Liver (tissue), 8 donors: ENCODE measurements at regions not wholly inside any gene's neighbourhood (a gene's known extent, or its start where the extent isn't known, plus 50 kb on each side); places are given as distances from the start of the nearest gene placed in this dataset.

ENCODE experiments used
- DNase-seq: peaks from one replicate; pipeline ENCODE4 v3.0.0-alpha.2; 2017; ENCODE audit warnings: low spot score
- H3K27ac ChIP-seq, 2 donors: one replicate each; pipeline ENCODE4 v1.7.0; 2013; ENCODE audit warnings: inconsistent platforms in 2 of 2, low read length in 2 of 2, control low read depth in 1 of 2, low read depth in 1 of 2, mild to moderate bottlenecking in 1 of 2
- H3K27me3 ChIP-seq, 4 donors: one replicate each; pipeline versions ENCODE4 v1.6.1 to v1.7.0; 2013; ENCODE audit warnings: low read length in 3 of 4, inconsistent platforms in 1 of 4, mild to moderate bottlenecking in 1 of 4, moderate library complexity in 1 of 4; ENCODE audit not compliant: control insufficient read depth in 4 of 4, insufficient read depth in 4 of 4
- H3K36me3 ChIP-seq, 4 donors: one replicate each; pipeline versions ENCODE4 v1.6.1 to v1.7.0; 2013; ENCODE audit warnings: low read length in 3 of 4, mild to moderate bottlenecking in 3 of 4, low read depth in 1 of 4, moderate library complexity in 1 of 4; ENCODE audit not compliant: control insufficient read depth in 4 of 4, insufficient read depth in 3 of 4
- H3K4me1 ChIP-seq, 4 donors: one replicate each; pipeline versions ENCODE4 v1.6.1 to v1.7.0; 2013; ENCODE audit warnings: low read length in 3 of 4, mild to moderate bottlenecking in 3 of 4, moderate library complexity in 1 of 4; ENCODE audit not compliant: control insufficient read depth in 4 of 4, insufficient read depth in 4 of 4
- H3K4me3 ChIP-seq, 3 donors: one replicate each; pipeline versions ENCODE4 v1.6.1 to v1.7.0; 2013; ENCODE audit warnings: low read length in 3 of 3, control low read depth in 1 of 3, low read depth in 1 of 3, mild to moderate bottlenecking in 1 of 3
- H3K9ac ChIP-seq, 2 donors: one replicate each; pipeline ENCODE4 v1.7.0; 2013; ENCODE audit warnings: low read length in 2 of 2, mild to moderate bottlenecking in 2 of 2, moderate library complexity in 2 of 2, control low read depth in 1 of 2, low read depth in 1 of 2
- H3K9me3 ChIP-seq, 4 donors: one replicate each; pipeline versions ENCODE4 v1.6.1 to v1.7.0; 2013; ENCODE audit warnings: low read length in 3 of 4; ENCODE audit not compliant: control insufficient read depth in 4 of 4
- ATF3 ChIP-seq: IDR thresholded peaks from 2 replicates; pipeline ENCODE4 v1.6.1; 2016; ENCODE audit warnings: antibody characterized with exemption
- EGR1 ChIP-seq, 2 donors: IDR thresholded peaks; 2 replicates each; pipeline ENCODE4 v1.6.1; 2016 to 2018; ENCODE audit warnings: antibody characterized with exemption in 2 of 2, low read depth in 2 of 2
- FOXA1 ChIP-seq: IDR thresholded peaks from 2 replicates; pipeline ENCODE4 v1.6.1; 2016; ENCODE audit warnings: antibody characterized with exemption
- FOXA2 ChIP-seq: IDR thresholded peaks from 2 replicates; pipeline ENCODE4 v1.6.1; 2016; ENCODE audit warnings: antibody characterized with exemption
- GABPA ChIP-seq, 2 donors: IDR thresholded peaks in 1 of 2; conservative IDR thresholded peaks in 1 of 2; 2 replicates each; pipeline ENCODE4 v1.6.1; 2016; ENCODE audit warnings: antibody characterized with exemption in 2 of 2, mild to moderate bottlenecking in 1 of 2, moderate library complexity in 1 of 2
- HNF4A ChIP-seq, 2 donors: conservative IDR thresholded peaks; 2 replicates each; pipeline ENCODE4 v1.6.1; 2016; ENCODE audit warnings: antibody characterized with exemption in 2 of 2, mild to moderate bottlenecking in 2 of 2
- HNF4G ChIP-seq: IDR thresholded peaks from 2 replicates; pipeline ENCODE4 v1.6.1; 2016; ENCODE audit warnings: antibody characterized with exemption
- JUND ChIP-seq, 2 donors: IDR thresholded peaks; 2 replicates each; pipeline ENCODE4 v1.6.1; 2016; ENCODE audit warnings: antibody characterized with exemption in 2 of 2
- MAX ChIP-seq: IDR thresholded peaks from 2 replicates; pipeline ENCODE4 v1.6.1; 2016; ENCODE audit warnings: antibody characterized with exemption
- NR2F2 ChIP-seq: IDR thresholded peaks from 2 replicates; pipeline ENCODE4 v1.6.1; 2016; ENCODE audit warnings: antibody characterized with exemption
- RAD21 ChIP-seq, 2 donors: IDR thresholded peaks; 2 replicates each; pipeline ENCODE4 v1.6.1; 2016; ENCODE audit warnings: antibody characterized with exemption in 2 of 2, mild to moderate bottlenecking in 2 of 2
- RXRA ChIP-seq, 2 donors: IDR thresholded peaks; 2 replicates each; pipeline ENCODE4 v1.6.1; 2017 to 2018; ENCODE audit warnings: antibody characterized with exemption in 2 of 2, mild to moderate bottlenecking in 1 of 2
- SP1 ChIP-seq: IDR thresholded peaks from 2 replicates; pipeline ENCODE4 v1.6.1; 2018; ENCODE audit warnings: antibody characterized with exemption, mild to moderate bottlenecking
- TAF1 ChIP-seq: conservative IDR thresholded peaks from 2 replicates; pipeline ENCODE4 v1.6.1; 2016; ENCODE audit warnings: antibody characterized with exemption, mild to moderate bottlenecking
- YY1 ChIP-seq: IDR thresholded peaks from 2 replicates; pipeline ENCODE4 v1.6.1; 2016; ENCODE audit warnings: antibody characterized with exemption, mild to moderate bottlenecking
- ZBTB33 ChIP-seq: IDR thresholded peaks from 2 replicates; pipeline ENCODE4 v1.6.1; 2016; ENCODE audit warnings: antibody characterized with exemption
- WGBS: extraction: QIAGEN DNeasy Blood & Tissue Kit; methylation state at CpG from one replicate; pipeline ENCODE4 v1.1.7; 2013; 5-methylcytosine and 5-hydroxymethylcytosine counted together
- TF ChIP-seq, protein P1 (sequence below): IDR thresholded peaks from 2 replicates; pipeline ENCODE4 v1.6.1; 2016; ENCODE audit warnings: antibody characterized with exemption, mild to moderate bottlenecking
- TF ChIP-seq, protein P2 (sequence below): fragments of 150-350 bp; IDR thresholded peaks from 2 replicates; pipeline ENCODE4 v1.5.1; 2017; ENCODE audit warnings: improper control_type of control experiment, low read depth, low read length; ENCODE audit not compliant: missing input control
- donor health status: healthy.
- donor health status: healthy.
- donor health status: healthy.
- donor health status: healthy.
- donor health status: healthy.

GRCh38 chr9:19925674-19926503 is 137.1 kb upstream of the SLC24A2 start:
- peak overlapping the region in 2 of 3 donors; percentile 12 to 48 for H3K4me3 ChIP-seq
- peaks cover 0 to 13% (median 0%) of the 10 kb centered on the region in 4 donors for H3K27me3 ChIP-seq
- TF ChIP-seq SP1 = no peak
- TF ChIP-seq GABPA (IDR thresholded peaks at IDR 0.05 in 1 of 2, conservative IDR thresholded peaks at IDR 0.05 in 1 of 2) = no peak
- TF ChIP-seq ZBTB33 = no peak
- TF ChIP-seq TAF1 = no peak
- no peak for TF ChIP-seq HNF4G
- TF ChIP-seq RXRA (IDR thresholded peaks at IDR 0.05) = no peak
- TF ChIP-seq JUND (IDR thresholded peaks at IDR 0.05) = no peak
- peak; percentile 33 for TF ChIP-seq YY1
- no peak for TF ChIP-seq FOXA1
- TF ChIP-seq ATF3 = no peak
- TF ChIP-seq MAX = no peak
- TF ChIP-seq, protein P1, sequence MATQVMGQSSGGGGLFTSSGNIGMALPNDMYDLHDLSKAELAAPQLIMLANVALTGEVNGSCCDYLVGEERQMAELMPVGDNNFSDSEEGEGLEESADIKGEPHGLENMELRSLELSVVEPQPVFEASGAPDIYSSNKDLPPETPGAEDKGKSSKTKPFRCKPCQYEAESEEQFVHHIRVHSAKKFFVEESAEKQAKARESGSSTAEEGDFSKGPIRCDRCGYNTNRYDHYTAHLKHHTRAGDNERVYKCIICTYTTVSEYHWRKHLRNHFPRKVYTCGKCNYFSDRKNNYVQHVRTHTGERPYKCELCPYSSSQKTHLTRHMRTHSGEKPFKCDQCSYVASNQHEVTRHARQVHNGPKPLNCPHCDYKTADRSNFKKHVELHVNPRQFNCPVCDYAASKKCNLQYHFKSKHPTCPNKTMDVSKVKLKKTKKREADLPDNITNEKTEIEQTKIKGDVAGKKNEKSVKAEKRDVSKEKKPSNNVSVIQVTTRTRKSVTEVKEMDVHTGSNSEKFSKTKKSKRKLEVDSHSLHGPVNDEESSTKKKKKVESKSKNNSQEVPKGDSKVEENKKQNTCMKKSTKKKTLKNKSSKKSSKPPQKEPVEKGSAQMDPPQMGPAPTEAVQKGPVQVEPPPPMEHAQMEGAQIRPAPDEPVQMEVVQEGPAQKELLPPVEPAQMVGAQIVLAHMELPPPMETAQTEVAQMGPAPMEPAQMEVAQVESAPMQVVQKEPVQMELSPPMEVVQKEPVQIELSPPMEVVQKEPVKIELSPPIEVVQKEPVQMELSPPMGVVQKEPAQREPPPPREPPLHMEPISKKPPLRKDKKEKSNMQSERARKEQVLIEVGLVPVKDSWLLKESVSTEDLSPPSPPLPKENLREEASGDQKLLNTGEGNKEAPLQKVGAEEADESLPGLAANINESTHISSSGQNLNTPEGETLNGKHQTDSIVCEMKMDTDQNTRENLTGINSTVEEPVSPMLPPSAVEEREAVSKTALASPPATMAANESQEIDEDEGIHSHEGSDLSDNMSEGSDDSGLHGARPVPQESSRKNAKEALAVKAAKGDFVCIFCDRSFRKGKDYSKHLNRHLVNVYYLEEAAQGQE = no peak
- no peak for TF ChIP-seq EGR1 (IDR thresholded peaks at IDR 0.05; ENCODE audit: low read depth in 2 of 2)
- TF ChIP-seq RAD21 (IDR thresholded peaks at IDR 0.05) = peak; percentile 96 to 98
- TF ChIP-seq NR2F2 = no peak
- TF ChIP-seq, protein P2, sequence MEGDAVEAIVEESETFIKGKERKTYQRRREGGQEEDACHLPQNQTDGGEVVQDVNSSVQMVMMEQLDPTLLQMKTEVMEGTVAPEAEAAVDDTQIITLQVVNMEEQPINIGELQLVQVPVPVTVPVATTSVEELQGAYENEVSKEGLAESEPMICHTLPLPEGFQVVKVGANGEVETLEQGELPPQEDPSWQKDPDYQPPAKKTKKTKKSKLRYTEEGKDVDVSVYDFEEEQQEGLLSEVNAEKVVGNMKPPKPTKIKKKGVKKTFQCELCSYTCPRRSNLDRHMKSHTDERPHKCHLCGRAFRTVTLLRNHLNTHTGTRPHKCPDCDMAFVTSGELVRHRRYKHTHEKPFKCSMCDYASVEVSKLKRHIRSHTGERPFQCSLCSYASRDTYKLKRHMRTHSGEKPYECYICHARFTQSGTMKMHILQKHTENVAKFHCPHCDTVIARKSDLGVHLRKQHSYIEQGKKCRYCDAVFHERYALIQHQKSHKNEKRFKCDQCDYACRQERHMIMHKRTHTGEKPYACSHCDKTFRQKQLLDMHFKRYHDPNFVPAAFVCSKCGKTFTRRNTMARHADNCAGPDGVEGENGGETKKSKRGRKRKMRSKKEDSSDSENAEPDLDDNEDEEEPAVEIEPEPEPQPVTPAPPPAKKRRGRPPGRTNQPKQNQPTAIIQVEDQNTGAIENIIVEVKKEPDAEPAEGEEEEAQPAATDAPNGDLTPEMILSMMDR = peak; percentile 98
- TF ChIP-seq FOXA2 = no peak
- TF ChIP-seq HNF4A (conservative IDR thresholded peaks at IDR 0.05) = no peak
- no peaks in the 10 kb centered on the region for H3K36me3 ChIP-seq
- no peak overlapping the region for H3K9ac ChIP-seq
- DNase-seq = peak; percentile 72
- H3K27ac ChIP-seq = no peak overlapping the region
- H3K9me3 ChIP-seq = no peaks in the 10 kb centered on the region
- 4% methylated on average over 20 of the region's 20 CpGs for WGBS
- H3K4me1 ChIP-seq = peaks cover 0 to 8% (median 5%) of the 10 kb centered on the region in 4 donors
